Stimulated activated naive CD8-positive, alpha-beta T cell treated with anti-CD3 and anti-CD28 coated beads, Interleukin-15, Interleukin-2, amounts not matched to agents 100 ng/mL and 50 ng/mL, for 24 hours (primary cell): ENCODE measurements at regions not wholly inside any gene's neighbourhood (a gene's known extent, or its start where the extent isn't known, plus 50 kb on each side); places are given as distances from the start of the nearest gene placed in this dataset.
"Not testable (repeated sequence)": the region's sequence is repeated elsewhere in the genome, so short reads cannot be mapped to it uniquely, and the experiment has no call there.

Experiments used
- H3K27ac Mint-ChIP-seq: one replicate; pipeline ENCODE4 v1.8.0; 2021; ENCODE audit warnings: mild to moderate bottlenecking, mixed read lengths
- H3K27me3 Mint-ChIP-seq: one replicate; pipeline ENCODE4 v1.8.0; 2021; ENCODE audit warnings: mixed read lengths
- H3K36me3 Mint-ChIP-seq: one replicate; pipeline ENCODE4 v1.8.0; 2021; ENCODE audit warnings: low read depth, mixed read lengths
- H3K4me1 Mint-ChIP-seq: one replicate; pipeline ENCODE4 v1.8.0; 2021; ENCODE audit warnings: low read depth, mixed read lengths
- H3K4me3 Mint-ChIP-seq: one replicate; pipeline ENCODE4 v1.8.0; 2021; ENCODE audit warnings: mild to moderate bottlenecking, mixed read lengths
- H3K9me3 Mint-ChIP-seq: one replicate; pipeline ENCODE4 v1.8.0; 2021; ENCODE audit warnings: mixed read lengths

DNA sequence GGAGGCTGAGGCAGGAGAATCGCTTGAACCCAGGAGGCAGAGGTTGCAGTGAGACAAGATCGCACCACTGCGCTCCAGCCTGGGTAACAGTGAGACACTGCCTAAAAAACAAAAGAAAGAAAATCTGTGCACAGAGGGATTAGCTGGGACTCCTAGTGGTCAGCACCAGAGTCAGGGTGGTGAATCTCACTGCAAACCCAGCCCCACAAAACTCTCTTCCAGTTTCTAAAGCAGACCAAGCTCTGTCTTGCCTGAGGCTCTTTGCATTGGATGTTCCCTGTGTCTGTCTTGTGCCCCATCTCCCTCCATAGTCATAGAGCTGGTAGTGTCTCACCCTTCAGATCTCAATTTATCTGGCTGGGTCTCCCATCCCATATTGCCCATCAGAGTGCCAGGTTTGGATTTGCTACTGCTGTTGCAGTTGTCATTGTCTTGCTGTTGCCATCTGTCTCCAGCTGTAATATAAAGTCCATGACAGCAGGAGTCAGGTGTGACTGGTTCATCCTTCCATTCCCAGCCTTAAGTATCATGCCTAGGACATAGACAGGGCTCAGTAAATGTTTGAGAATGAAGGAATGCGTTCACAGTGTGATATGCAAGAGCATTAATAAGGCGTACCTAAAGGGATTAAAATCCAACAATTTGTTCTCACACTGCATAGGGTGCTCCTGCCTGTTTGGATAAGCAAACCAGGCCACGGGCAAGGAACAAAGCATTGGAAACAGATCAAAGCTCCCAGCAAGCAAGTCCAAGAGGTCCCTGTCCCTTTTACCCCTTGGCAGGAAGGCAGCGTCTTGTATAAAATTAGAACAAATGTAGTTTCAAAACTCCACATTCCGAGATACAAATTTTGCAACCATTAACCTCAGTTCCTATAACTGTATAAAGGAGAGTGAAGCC lies 614.6 kb upstream of the CDH5 start:
- no peak overlapping the region for H3K27ac Mint-ChIP-seq
- H3K4me1 Mint-ChIP-seq = no peaks in the 10 kb centered on the region
- no peaks in the 10 kb centered on the region for H3K27me3 Mint-ChIP-seq
- H3K9me3 Mint-ChIP-seq = no peaks in the 10 kb centered on the region
- H3K4me3 Mint-ChIP-seq = no peak overlapping the region
- H3K36me3 Mint-ChIP-seq = no peaks in the 10 kb centered on the region

DNA sequence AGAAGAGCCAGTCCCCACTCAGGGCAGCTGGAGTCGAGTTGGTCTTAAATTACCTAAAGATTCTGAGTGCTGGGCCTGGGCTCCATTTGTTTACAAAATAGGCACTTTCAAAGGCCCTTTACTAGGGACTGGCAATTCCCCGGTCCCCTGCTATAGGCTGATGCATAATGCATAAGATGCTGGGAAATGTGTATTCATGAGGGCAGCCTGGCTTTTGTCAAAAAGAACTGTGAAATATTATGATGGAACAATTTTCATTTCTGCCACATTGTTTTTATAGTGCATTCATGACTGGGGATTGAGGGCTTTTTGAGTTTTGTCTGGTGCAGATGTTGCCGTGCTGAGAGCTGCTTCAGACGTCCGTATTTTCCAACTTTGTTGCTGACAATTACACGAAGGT lies 617.0 kb upstream of the CDH5 start:
- Mint-ChIP-seq H3K27ac (no peak overlapping the region), H3K4me1 (no peaks in the 10 kb centered on the region), H3K36me3 (no peaks in the 10 kb centered on the region), H3K4me3 (no peak overlapping the region), H3K9me3 (no peaks in the 10 kb centered on the region), H3K27me3 (no peaks in the 10 kb centered on the region)

DNA sequence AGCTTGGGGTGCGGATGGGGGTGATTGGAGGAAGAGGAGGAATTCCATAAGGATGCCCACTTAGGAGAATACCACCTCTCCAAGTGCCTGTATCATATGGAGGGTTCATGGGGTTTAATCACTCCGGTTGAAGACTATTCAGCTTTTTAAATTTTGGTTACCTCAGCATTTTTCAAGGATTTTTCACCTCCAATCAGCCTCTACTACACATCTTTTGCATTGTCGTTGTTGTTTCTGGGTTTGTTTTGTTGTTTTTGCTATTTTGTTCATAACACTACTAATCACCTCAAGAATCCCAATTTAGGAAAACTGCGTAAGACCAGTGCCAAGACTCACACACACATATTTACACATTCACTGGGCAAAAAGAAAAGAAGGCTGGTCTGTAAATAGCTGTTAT lies 619.5 kb upstream of the CDH5 start:
- H3K36me3 Mint-ChIP-seq = no peaks in the 10 kb centered on the region
- no peak overlapping the region for H3K4me3 Mint-ChIP-seq
- H3K4me1 Mint-ChIP-seq = no peaks in the 10 kb centered on the region
- H3K27ac Mint-ChIP-seq = no peak overlapping the region
- H3K27me3 Mint-ChIP-seq = no peaks in the 10 kb centered on the region
- H3K9me3 Mint-ChIP-seq = no peaks in the 10 kb centered on the region

DNA sequence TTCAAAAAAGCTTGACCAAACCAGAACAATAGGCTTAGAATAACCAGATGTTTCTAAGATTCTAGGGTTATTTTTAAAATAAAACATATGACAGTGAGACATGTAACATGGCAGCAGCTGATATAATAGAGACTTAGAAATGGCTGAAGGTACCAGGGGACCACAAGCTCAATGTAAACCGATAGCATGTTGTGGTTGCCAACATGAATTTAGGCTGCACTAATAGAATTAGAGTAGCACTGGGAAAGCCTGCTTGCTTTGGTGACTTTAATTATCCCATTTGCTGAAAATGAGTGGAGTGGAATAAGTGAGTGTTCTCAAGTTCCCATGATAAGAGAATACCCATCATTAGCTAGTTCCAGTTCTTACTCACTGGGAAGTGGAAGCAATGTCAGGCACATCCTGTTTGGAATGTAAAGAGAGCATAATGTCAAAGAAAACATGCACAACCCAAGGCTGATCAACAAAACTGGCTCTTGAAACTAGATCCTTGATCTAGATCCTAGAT lies 621.2 kb upstream of the CDH5 start:
- no peaks in the 10 kb centered on the region for H3K4me1 Mint-ChIP-seq
- no peaks in the 10 kb centered on the region for H3K36me3 Mint-ChIP-seq
- no peaks in the 10 kb centered on the region for H3K27me3 Mint-ChIP-seq
- no peak overlapping the region for H3K4me3 Mint-ChIP-seq
- H3K27ac Mint-ChIP-seq = no peak overlapping the region
- peaks cover 6% of the 10 kb centered on the region for H3K9me3 Mint-ChIP-seq

- Mint-ChIP-seq H3K27ac (no peak overlapping the region), H3K9me3 (peaks cover 8% of the 10 kb centered on the region), H3K27me3 (no peaks in the 10 kb centered on the region)
Observed at GRCh38 chr16:65744401-65744800, 622.1 kb upstream of the CDH5 start.

DNA sequence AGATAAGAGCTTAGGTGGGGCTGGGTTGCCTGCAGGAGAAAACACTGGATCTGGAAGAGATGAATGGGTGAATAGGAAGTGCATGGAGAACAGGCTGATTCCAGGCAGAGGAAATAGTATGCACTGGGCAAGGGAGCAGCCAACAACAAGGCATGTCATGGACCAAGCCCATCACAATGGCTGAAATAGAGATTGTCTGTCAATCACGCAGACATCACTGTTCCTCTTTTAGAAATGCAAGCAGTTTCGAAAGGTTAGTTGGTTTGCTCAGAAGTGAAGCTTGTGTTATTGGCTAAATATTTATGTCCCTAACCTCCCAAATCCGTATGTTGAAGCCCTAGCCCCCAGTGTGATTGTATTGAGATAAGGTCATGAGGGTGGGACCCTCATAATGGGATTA lies 621.7 kb upstream of the CDH11 start:
- no peak overlapping the region for H3K27ac Mint-ChIP-seq
- no peak overlapping the region for H3K4me3 Mint-ChIP-seq

More at GRCh38 chr16:65744401-65744800, 622.1 kb upstream of the CDH5 start:
- Mint-ChIP-seq H3K4me1 (no peaks in the 10 kb centered on the region), H3K4me3 (no peak overlapping the region), H3K36me3 (no peaks in the 10 kb centered on the region)

DNA sequence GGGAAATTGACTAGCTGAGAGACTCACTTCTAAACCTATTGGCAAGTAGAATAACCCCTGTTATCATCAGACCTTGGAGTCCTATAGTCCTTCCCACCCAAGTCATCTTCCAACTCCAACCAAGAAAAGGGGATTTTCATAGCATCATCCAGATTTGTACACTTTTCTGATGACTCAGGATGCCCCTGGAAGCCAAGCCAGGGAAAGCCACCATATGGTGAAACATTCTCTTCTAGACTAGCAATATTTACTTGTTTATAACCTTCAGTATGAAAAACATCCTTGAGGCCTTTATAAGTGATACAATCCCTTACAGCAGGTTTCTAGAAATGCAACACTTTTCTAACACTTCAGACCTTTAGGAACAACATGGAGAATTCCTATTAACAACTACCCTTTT lies 618.8 kb upstream of the CDH11 start:
- Mint-ChIP-seq H3K36me3 (no peaks in the 10 kb centered on the region), H3K4me3 (no peak overlapping the region), H3K9me3 (peaks cover 14% of the 10 kb centered on the region), H3K27me3 (peaks cover 3% of the 10 kb centered on the region), H3K4me1 (no peaks in the 10 kb centered on the region), H3K27ac (no peak overlapping the region)

More for the DNA sequence above, 621.7 kb upstream of the CDH11 start:
- H3K4me1 Mint-ChIP-seq = no peaks in the 10 kb centered on the region
- H3K9me3 Mint-ChIP-seq = peaks cover 11% of the 10 kb centered on the region
- peaks cover under 1% of the 10 kb centered on the region for H3K27me3 Mint-ChIP-seq
- no peaks in the 10 kb centered on the region for H3K36me3 Mint-ChIP-seq

DNA sequence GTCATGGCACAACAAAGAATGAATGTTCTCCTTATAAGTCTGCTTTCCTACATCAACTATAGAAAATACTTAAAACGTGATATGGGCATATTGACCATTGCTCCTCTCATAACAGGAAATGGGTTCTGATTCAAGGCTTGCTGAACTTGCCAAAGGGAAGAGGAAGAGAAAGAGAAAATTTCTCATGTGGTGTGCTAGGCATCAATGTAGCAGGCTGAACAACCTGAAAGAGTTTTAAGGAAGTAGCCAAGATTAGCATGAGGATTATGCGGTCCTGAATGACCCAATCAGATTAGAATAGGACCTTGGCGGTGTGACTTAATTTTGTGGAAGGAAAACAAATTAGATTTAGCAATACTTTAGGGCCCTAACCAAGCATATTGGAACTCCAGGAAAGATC lies 617.7 kb upstream of the CDH11 start:
- Mint-ChIP-seq H3K9me3 (peaks cover 14% of the 10 kb centered on the region), H3K27me3 (peaks cover 3% of the 10 kb centered on the region), H3K4me3 (no peak overlapping the region), H3K4me1 (no peaks in the 10 kb centered on the region), H3K36me3 (no peaks in the 10 kb centered on the region), H3K27ac (no peak overlapping the region)

- peaks cover 3% of the 10 kb centered on the region for H3K27me3 Mint-ChIP-seq
- H3K27ac Mint-ChIP-seq = no peak overlapping the region
- H3K9me3 Mint-ChIP-seq = peaks cover 14% of the 10 kb centered on the region
- no peaks in the 10 kb centered on the region for H3K36me3 Mint-ChIP-seq
- no peak overlapping the region for H3K4me3 Mint-ChIP-seq
- no peaks in the 10 kb centered on the region for H3K4me1 Mint-ChIP-seq
Observed at GRCh38 chr16:65737831-65738230, 616.0 kb upstream of the CDH11 start.

GRCh38 chr16:65735615-65736014 lies 613.8 kb upstream of the CDH11 start:
- not testable (repeated sequence) for H3K4me1 Mint-ChIP-seq, H3K4me3 Mint-ChIP-seq, H3K27me3 Mint-ChIP-seq, H3K27ac Mint-ChIP-seq, H3K36me3 Mint-ChIP-seq
- H3K9me3 Mint-ChIP-seq = peaks cover 14% of the 10 kb centered on the region

DNA sequence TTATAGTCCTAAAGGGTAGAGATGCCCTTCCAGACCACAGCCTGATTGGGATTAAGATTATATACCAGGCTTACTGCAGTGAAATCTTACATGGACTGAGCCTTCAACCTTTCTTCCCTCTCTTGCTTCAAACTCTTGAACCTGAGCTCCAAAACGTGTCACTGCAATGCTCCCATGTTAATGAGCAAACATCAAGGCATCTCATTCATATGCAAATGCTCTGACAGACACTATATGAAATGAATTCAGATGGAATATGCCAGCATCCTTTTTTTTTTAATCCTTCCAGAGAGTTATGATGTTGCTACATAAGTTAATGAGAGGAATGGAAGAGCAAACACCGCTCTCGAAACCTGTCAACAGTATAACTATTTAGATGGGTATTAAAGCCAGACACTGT lies 611.9 kb upstream of the CDH11 start:
- H3K27ac Mint-ChIP-seq = no peak overlapping the region
- H3K27me3 Mint-ChIP-seq = peaks cover 3% of the 10 kb centered on the region
- no peaks in the 10 kb centered on the region for H3K4me1 Mint-ChIP-seq
- H3K9me3 Mint-ChIP-seq = peaks cover 5% of the 10 kb centered on the region
- H3K4me3 Mint-ChIP-seq = no peak overlapping the region
- H3K36me3 Mint-ChIP-seq = no peaks in the 10 kb centered on the region

GRCh38 chr16:65731833-65732232 lies 610.0 kb upstream of the CDH11 start:
- Mint-ChIP-seq H3K27me3 (no peaks in the 10 kb centered on the region), H3K36me3 (no peaks in the 10 kb centered on the region), H3K27ac (no peak overlapping the region), H3K4me3 (no peak overlapping the region), H3K9me3 (peaks cover 3% of the 10 kb centered on the region), H3K4me1 (no peaks in the 10 kb centered on the region)

- no peak overlapping the region for H3K27ac Mint-ChIP-seq
- no peaks in the 10 kb centered on the region for H3K36me3 Mint-ChIP-seq
- H3K9me3 Mint-ChIP-seq = peaks cover 3% of the 10 kb centered on the region
- no peaks in the 10 kb centered on the region for H3K27me3 Mint-ChIP-seq
- H3K4me1 Mint-ChIP-seq = no peaks in the 10 kb centered on the region
- H3K4me3 Mint-ChIP-seq = no peak overlapping the region
Observed at GRCh38 chr16:65728652-65729051, 606.8 kb upstream of the CDH11 start.

GRCh38 chr16:65728167-65728566 lies 606.3 kb upstream of the CDH11 start:
- Mint-ChIP-seq H3K27me3 (no peaks in the 10 kb centered on the region), H3K27ac (no peak overlapping the region), H3K9me3 (peaks cover 3% of the 10 kb centered on the region), H3K4me1 (no peaks in the 10 kb centered on the region), H3K4me3 (no peak overlapping the region), H3K36me3 (no peaks in the 10 kb centered on the region)

GRCh38 chr16:65727534-65728137 lies 605.8 kb upstream of the CDH11 start:
- H3K4me1 Mint-ChIP-seq = no peaks in the 10 kb centered on the region
- no peaks in the 10 kb centered on the region for H3K27me3 Mint-ChIP-seq
- no peaks in the 10 kb centered on the region for H3K36me3 Mint-ChIP-seq
- H3K27ac Mint-ChIP-seq = no peak overlapping the region
- no peak overlapping the region for H3K4me3 Mint-ChIP-seq
- peaks cover 3% of the 10 kb centered on the region for H3K9me3 Mint-ChIP-seq
